ENCODE measurements at regions not wholly inside any gene's neighbourhood (a gene's known extent, or its start where the extent isn't known, plus 50 kb on each side); places are given as distances from the start of the nearest gene placed in this dataset.

- TF ChIP-seq EZH2 (IDR thresholded peaks at IDR 0.05; ENCODE audit: insufficient read depth, poor library complexity, severe bottlenecking): no peak
- TF ChIP-seq EZH2phosphoT487 (IDR thresholded peaks at IDR 0.05; ENCODE audit: insufficient read depth, low read depth): no peak
Observed at GRCh38 chr6:165889636-165890403, 226.8 kb upstream of the PDE10A start.
